ENCODE measurements at regions not wholly inside any gene's neighbourhood (a gene's known extent, or its start where the extent isn't known, plus 50 kb on each side); places are given as distances from the start of the nearest gene placed in this dataset.

- no peak overlapping the region for H3K4me2 ChIP-seq (ENCODE audit: low read length)
These were observed 227.2 kb downstream of the FAT4 start for GRCh38 chr4:125541836-125542385.

DNA sequence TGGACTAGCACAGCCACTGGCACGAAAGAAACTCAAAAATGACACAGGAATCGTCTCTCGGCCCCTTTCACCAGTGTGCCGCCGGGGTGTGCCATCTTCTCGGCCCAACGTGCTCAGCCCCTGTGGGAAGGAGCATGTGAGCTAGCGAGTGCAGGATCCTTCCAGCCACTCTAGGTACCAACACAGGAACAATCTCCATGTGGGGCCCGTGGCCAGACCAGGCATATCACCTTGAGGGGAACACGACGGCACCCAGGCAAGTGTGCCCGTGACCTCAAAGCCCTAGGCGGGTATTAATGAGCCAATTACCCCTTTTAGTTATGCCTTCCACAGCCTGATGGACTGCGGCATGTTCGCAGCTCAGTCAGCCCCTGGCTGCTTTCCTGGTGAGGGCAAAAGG lies 231.5 kb downstream of the FAT4 start:
- no peaks in the 10 kb centered on the region for H3K4me1 ChIP-seq (ENCODE audit: control insufficient read depth, insufficient read depth, low read length)
- no peak overlapping the region for H3K4me2 ChIP-seq (ENCODE audit: low read length)
- H3K9me3 ChIP-seq (replicated peaks; ENCODE audit: low read length) = no peaks in the 10 kb centered on the region
- H3K27me3 ChIP-seq (ENCODE audit: control insufficient read depth, insufficient read depth, low read length) = no peaks in the 10 kb centered on the region
- no peak overlapping the region for H3K4me3 ChIP-seq (ENCODE audit: low read length)
- no peak overlapping the region for H3K9ac ChIP-seq (ENCODE audit: low read depth, low read length)
- no peaks in the 10 kb centered on the region for H3K36me3 ChIP-seq (ENCODE audit: insufficient read depth, low read length)

More at GRCh38 chr4:125541836-125542385, 227.2 kb downstream of the FAT4 start:
- Histone ChIP-seq H3K9ac (ENCODE audit: low read depth, low read length) (no peak overlapping the region), H3K27me3 (ENCODE audit: control insufficient read depth, insufficient read depth, low read length) (no peaks in the 10 kb centered on the region), H3K4me1 (ENCODE audit: control insufficient read depth, insufficient read depth, low read length) (no peaks in the 10 kb centered on the region), H3K9me3 (replicated peaks; ENCODE audit: low read length) (no peaks in the 10 kb centered on the region), H3K36me3 (ENCODE audit: insufficient read depth, low read length) (no peaks in the 10 kb centered on the region), H3K4me3 (ENCODE audit: low read length) (no peak overlapping the region)

- Histone ChIP-seq H3K27me3 (ENCODE audit: control insufficient read depth, insufficient read depth, low read length) (no peaks in the 10 kb centered on the region), H3K9ac (ENCODE audit: low read depth, low read length) (no peak overlapping the region), H3K36me3 (ENCODE audit: insufficient read depth, low read length) (no peaks in the 10 kb centered on the region), H3K9me3 (replicated peaks; ENCODE audit: low read length) (no peaks in the 10 kb centered on the region), H3K4me1 (ENCODE audit: control insufficient read depth, insufficient read depth, low read length) (no peaks in the 10 kb centered on the region), H3K4me2 (ENCODE audit: low read length) (no peak overlapping the region), H3K4me3 (ENCODE audit: low read length) (no peak overlapping the region)
These were observed 233.1 kb downstream of the FAT4 start for GRCh38 chr4:125547836-125548235.

GRCh38 chr4:125550769-125551168 lies 236.0 kb downstream of the FAT4 start:
- Histone ChIP-seq H3K4me1 (ENCODE audit: control insufficient read depth, insufficient read depth, low read length) (no peaks in the 10 kb centered on the region), H3K4me3 (ENCODE audit: low read length) (no peak overlapping the region), H3K4me2 (ENCODE audit: low read length) (no peak overlapping the region), H3K27me3 (ENCODE audit: control insufficient read depth, insufficient read depth, low read length) (no peaks in the 10 kb centered on the region), H3K36me3 (ENCODE audit: insufficient read depth, low read length) (no peaks in the 10 kb centered on the region), H3K9me3 (replicated peaks; ENCODE audit: low read length) (no peaks in the 10 kb centered on the region), H3K9ac (ENCODE audit: low read depth, low read length) (no peak overlapping the region)

GRCh38 chr4:125551466-125551865 lies 236.7 kb downstream of the FAT4 start:
- Histone ChIP-seq H3K27me3 (ENCODE audit: control insufficient read depth, insufficient read depth, low read length) (no peaks in the 10 kb centered on the region), H3K36me3 (ENCODE audit: insufficient read depth, low read length) (no peaks in the 10 kb centered on the region), H3K4me1 (ENCODE audit: control insufficient read depth, insufficient read depth, low read length) (no peaks in the 10 kb centered on the region), H3K4me3 (ENCODE audit: low read length) (no peak overlapping the region), H3K9me3 (replicated peaks; ENCODE audit: low read length) (no peaks in the 10 kb centered on the region), H3K9ac (ENCODE audit: low read depth, low read length) (no peak overlapping the region), H3K4me2 (ENCODE audit: low read length) (no peak overlapping the region)

DNA sequence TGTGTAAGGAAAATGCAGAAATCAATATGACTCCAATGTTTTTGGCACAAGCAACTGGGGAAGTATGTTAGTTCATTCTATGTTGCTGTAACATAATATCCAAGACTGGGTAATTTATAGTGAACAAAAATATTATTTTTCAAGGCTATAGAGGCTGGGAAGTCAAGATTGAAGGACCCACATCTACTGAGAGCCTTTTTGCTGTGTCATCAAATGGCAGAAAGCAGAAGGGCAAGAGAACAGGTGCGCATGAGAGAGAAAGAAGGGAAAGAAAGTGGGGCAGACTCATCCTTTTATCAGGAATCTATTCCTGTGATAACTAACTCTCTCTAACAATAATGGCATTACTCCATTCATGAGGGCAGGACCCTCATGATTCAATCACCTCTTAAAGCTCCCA lies 237.2 kb downstream of the FAT4 start:
- H3K4me1 ChIP-seq (ENCODE audit: control insufficient read depth, insufficient read depth, low read length) = no peaks in the 10 kb centered on the region
- H3K36me3 ChIP-seq (ENCODE audit: insufficient read depth, low read length) = no peaks in the 10 kb centered on the region
- no peak overlapping the region for H3K4me2 ChIP-seq (ENCODE audit: low read length)
- no peak overlapping the region for H3K9ac ChIP-seq (ENCODE audit: low read depth, low read length)
- H3K9me3 ChIP-seq (replicated peaks; ENCODE audit: low read length) = no peaks in the 10 kb centered on the region
- H3K27me3 ChIP-seq (ENCODE audit: control insufficient read depth, insufficient read depth, low read length) = no peaks in the 10 kb centered on the region
- H3K4me3 ChIP-seq (ENCODE audit: low read length) = no peak overlapping the region

DNA sequence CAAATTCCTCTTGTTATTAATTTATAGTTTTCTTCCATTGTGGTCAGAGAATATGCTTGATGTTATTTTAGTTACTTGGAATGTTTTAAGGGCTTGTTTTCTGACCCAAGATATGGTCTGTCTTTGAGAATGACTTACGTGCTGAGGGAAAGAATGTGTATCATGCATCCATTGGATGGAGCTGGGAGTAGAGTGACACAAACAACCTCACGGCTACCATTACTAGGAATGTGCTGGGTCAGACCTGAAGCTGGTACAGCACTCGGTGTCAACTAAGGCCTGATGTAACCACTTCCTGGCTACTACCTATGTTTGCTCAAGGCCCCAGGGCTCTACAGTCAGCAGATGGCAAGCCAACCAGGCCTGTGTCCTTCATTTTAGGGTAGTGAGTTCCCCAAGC lies 257.8 kb downstream of the FAT4 start:
- H3K9ac ChIP-seq (ENCODE audit: low read depth, low read length) = no peak overlapping the region
- no peaks in the 10 kb centered on the region for H3K9me3 ChIP-seq (replicated peaks; ENCODE audit: low read length)
- H3K4me1 ChIP-seq (ENCODE audit: control insufficient read depth, insufficient read depth, low read length) = no peaks in the 10 kb centered on the region
- H3K36me3 ChIP-seq (ENCODE audit: insufficient read depth, low read length) = no peaks in the 10 kb centered on the region
- no peak overlapping the region for H3K4me3 ChIP-seq (ENCODE audit: low read length)
- H3K27me3 ChIP-seq (ENCODE audit: control insufficient read depth, insufficient read depth, low read length) = no peaks in the 10 kb centered on the region
- no peak overlapping the region for H3K4me2 ChIP-seq (ENCODE audit: low read length)

- no peaks in the 10 kb centered on the region for H3K27me3 ChIP-seq (ENCODE audit: control insufficient read depth, insufficient read depth, low read length)
- H3K4me2 ChIP-seq (ENCODE audit: low read length) = no peak overlapping the region
- no peaks in the 10 kb centered on the region for H3K4me1 ChIP-seq (ENCODE audit: control insufficient read depth, insufficient read depth, low read length)
- no peaks in the 10 kb centered on the region for H3K9me3 ChIP-seq (replicated peaks; ENCODE audit: low read length)
- no peak overlapping the region for H3K4me3 ChIP-seq (ENCODE audit: low read length)
- H3K36me3 ChIP-seq (ENCODE audit: insufficient read depth, low read length) = no peaks in the 10 kb centered on the region
- no peak overlapping the region for H3K9ac ChIP-seq (ENCODE audit: low read depth, low read length)
These were observed 258.6 kb downstream of the FAT4 start for GRCh38 chr4:125573368-125573767.

DNA sequence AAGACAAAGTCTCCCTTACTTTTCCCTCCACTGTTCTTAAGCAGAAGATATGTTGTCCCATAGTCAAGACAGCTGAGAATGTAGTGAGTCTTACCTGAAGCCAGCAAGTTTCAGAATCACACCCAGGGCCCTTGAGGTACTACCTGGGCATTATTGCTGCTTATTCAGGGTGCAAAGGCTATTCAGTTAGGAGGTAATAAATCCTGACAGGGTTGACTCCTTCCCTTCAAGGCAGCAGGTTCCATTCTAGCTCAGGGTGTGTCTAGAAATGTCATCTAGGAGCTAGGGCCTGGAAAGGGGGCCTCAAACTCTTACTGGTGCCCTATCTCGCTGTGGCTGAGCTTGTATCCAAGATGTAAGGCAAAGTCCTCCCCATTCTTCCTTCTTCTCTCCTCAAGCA lies 259.0 kb downstream of the FAT4 start:
- Histone ChIP-seq H3K4me3 (ENCODE audit: low read length) (no peak overlapping the region), H3K4me2 (ENCODE audit: low read length) (no peak overlapping the region), H3K9ac (ENCODE audit: low read depth, low read length) (no peak overlapping the region), H3K27me3 (ENCODE audit: control insufficient read depth, insufficient read depth, low read length) (no peaks in the 10 kb centered on the region), H3K4me1 (ENCODE audit: control insufficient read depth, insufficient read depth, low read length) (no peaks in the 10 kb centered on the region), H3K9me3 (replicated peaks; ENCODE audit: low read length) (no peaks in the 10 kb centered on the region), H3K36me3 (ENCODE audit: insufficient read depth, low read length) (no peaks in the 10 kb centered on the region)

DNA sequence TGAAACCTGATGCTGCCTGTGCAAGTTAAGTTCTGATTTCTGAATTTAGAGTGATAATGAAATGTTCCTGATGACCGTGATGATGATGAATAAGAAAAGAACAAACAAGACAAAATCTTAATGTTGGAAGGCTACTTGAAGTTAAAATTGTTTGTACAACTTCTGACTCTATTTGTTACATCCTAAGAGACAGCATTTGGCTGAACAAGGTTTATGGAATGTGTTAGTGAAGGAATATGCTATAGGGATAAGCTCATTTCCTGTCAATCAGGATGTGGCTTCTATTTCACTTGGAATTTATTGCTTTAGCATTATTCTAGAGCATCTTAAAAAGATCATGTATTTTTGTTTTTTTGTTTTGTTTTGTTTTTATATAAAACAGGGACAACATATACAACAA lies 267.5 kb downstream of the FAT4 start:
- Histone ChIP-seq H3K4me2 (ENCODE audit: low read length) (peak overlapping the region; percentile 10), H3K4me3 (ENCODE audit: low read length) (no peak overlapping the region), H3K9me3 (replicated peaks; ENCODE audit: low read length) (no peaks in the 10 kb centered on the region), H3K36me3 (ENCODE audit: insufficient read depth, low read length) (no peaks in the 10 kb centered on the region), H3K27me3 (ENCODE audit: control insufficient read depth, insufficient read depth, low read length) (no peaks in the 10 kb centered on the region), H3K9ac (ENCODE audit: low read depth, low read length) (no peak overlapping the region), H3K4me1 (ENCODE audit: control insufficient read depth, insufficient read depth, low read length) (peaks cover 5% of the 10 kb centered on the region)

GRCh38 chr4:125590158-125590557 lies 275.4 kb downstream of the FAT4 start:
- Histone ChIP-seq H3K9ac (ENCODE audit: low read depth, low read length) (no peak overlapping the region), H3K4me2 (ENCODE audit: low read length) (no peak overlapping the region), H3K9me3 (replicated peaks; ENCODE audit: low read length) (no peaks in the 10 kb centered on the region), H3K27me3 (ENCODE audit: control insufficient read depth, insufficient read depth, low read length) (no peaks in the 10 kb centered on the region), H3K4me3 (ENCODE audit: low read length) (no peak overlapping the region), H3K4me1 (ENCODE audit: control insufficient read depth, insufficient read depth, low read length) (no peaks in the 10 kb centered on the region), H3K36me3 (ENCODE audit: insufficient read depth, low read length) (no peaks in the 10 kb centered on the region)

DNA sequence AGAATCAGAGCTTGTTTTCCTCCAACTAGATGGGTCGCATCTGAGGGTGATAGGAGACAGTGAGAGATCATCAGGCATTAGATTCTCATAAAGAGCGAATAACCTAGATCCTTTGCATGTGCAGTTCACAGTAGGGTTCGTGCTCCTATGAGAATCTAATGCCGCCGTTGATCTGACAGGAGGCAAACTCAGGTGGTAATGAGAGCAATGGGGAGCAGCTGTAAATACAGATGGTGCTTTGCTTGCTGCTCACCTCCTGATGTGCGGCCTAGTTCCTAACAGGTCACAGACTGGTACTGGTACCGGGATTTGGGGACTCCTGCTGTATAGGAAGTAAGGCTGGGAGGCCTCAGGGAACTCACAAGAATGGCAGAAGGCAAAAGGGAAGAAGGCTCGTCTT lies 276.5 kb downstream of the FAT4 start:
- Histone ChIP-seq H3K4me2 (ENCODE audit: low read length) (no peak overlapping the region), H3K4me3 (ENCODE audit: low read length) (no peak overlapping the region), H3K9me3 (replicated peaks; ENCODE audit: low read length) (no peaks in the 10 kb centered on the region), H3K36me3 (ENCODE audit: insufficient read depth, low read length) (no peaks in the 10 kb centered on the region), H3K27me3 (ENCODE audit: control insufficient read depth, insufficient read depth, low read length) (no peaks in the 10 kb centered on the region), H3K9ac (ENCODE audit: low read depth, low read length) (no peak overlapping the region), H3K4me1 (ENCODE audit: control insufficient read depth, insufficient read depth, low read length) (no peaks in the 10 kb centered on the region)

Data from skeletal muscle satellite cell (primary cell).